ENCODE measurements at regions not wholly inside any gene's neighbourhood (a gene's known extent, or its start where the extent isn't known, plus 50 kb on each side); places are given as distances from the start of the nearest gene placed in this dataset.

DNA sequence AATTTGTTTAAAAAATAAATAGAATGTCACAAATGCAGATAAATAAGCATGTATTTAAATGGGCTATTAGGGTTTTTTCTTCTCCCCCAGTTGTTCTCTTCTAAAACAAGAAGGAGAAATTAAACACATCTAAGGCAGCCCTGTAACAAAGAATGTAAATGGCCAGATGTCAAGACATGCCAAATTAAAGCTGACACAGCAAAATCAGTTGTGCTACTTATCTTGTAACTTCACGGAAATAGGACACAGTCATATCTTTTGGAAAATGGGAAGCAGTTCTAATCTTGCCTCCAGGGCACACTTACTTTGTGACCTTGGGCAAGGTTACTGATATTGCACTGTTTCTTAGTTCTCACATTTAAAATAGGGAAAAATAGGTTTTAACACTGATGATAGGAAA, 200.1 kb upstream of the NRXN1 start:
- Histone ChIP-seq H3K4me3 (no peak overlapping the region), H3K27me3 (no peaks in the 10 kb centered on the region), H3K27ac (no peak overlapping the region), H3K36me3 (no peaks in the 10 kb centered on the region), H3K4me1 (no peaks in the 10 kb centered on the region), H3K9me3 (peaks cover 0 to 6% (median 0%) of the 10 kb centered on the region in 3 donors)
- 40 to 47% methylated on average over 1 of the region's 1 CpG for WGBS, 2 donors (ENCODE audit: low coverage in 1 of 2)
- no peak for TF ChIP-seq EP300 (IDR thresholded peaks at IDR 0.05)
- TF ChIP-seq, protein P1, sequence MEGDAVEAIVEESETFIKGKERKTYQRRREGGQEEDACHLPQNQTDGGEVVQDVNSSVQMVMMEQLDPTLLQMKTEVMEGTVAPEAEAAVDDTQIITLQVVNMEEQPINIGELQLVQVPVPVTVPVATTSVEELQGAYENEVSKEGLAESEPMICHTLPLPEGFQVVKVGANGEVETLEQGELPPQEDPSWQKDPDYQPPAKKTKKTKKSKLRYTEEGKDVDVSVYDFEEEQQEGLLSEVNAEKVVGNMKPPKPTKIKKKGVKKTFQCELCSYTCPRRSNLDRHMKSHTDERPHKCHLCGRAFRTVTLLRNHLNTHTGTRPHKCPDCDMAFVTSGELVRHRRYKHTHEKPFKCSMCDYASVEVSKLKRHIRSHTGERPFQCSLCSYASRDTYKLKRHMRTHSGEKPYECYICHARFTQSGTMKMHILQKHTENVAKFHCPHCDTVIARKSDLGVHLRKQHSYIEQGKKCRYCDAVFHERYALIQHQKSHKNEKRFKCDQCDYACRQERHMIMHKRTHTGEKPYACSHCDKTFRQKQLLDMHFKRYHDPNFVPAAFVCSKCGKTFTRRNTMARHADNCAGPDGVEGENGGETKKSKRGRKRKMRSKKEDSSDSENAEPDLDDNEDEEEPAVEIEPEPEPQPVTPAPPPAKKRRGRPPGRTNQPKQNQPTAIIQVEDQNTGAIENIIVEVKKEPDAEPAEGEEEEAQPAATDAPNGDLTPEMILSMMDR (IDR thresholded peaks at IDR 0.05) = no peak
- TF ChIP-seq POLR2AphosphoS5 (IDR thresholded peaks at IDR 0.05) = no peak
- no peak for TF ChIP-seq POLR2A (IDR thresholded peaks at IDR 0.05)
- ATAC-seq = no peak

DNA sequence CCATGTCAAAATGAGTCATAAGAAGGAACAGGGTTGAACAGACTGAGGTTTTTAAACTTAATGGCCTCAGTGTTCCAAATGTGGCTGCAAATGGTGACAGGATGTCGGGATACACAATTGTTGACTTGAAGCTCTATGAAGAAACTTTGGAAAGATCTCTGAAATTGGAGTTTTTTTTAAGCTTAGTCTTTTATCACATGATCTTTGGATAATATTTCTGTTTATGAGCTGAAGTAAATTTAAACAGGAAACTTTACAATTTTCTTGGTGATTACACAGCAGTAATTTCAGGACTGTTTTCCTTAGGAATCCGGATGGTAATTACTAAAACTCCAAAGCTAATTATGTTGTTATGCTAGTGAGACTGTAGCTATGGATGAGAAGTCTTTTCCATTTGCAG, 199.1 kb upstream of the NRXN1 start:
- no peak for ATAC-seq
- H3K27ac ChIP-seq = no peak overlapping the region
- no peaks in the 10 kb centered on the region for H3K36me3 ChIP-seq
- H3K4me3 ChIP-seq = no peak overlapping the region
- WGBS, 2 donors (ENCODE audit: low coverage in 1 of 2) = 55 to 90% methylated on average over 1 to 2 of the region's 2 CpGs
- TF ChIP-seq POLR2AphosphoS5 (IDR thresholded peaks at IDR 0.05) (no peak), EP300 (IDR thresholded peaks at IDR 0.05) (no peak), POLR2A (IDR thresholded peaks at IDR 0.05) (no peak)
- TF ChIP-seq, protein P1 (IDR thresholded peaks at IDR 0.05) = no peak
- H3K9me3 ChIP-seq = peaks cover 0 to 6% (median 0%) of the 10 kb centered on the region in 3 donors
- no peaks in the 10 kb centered on the region for H3K4me1 ChIP-seq
- no peaks in the 10 kb centered on the region for H3K27me3 ChIP-seq

DNA sequence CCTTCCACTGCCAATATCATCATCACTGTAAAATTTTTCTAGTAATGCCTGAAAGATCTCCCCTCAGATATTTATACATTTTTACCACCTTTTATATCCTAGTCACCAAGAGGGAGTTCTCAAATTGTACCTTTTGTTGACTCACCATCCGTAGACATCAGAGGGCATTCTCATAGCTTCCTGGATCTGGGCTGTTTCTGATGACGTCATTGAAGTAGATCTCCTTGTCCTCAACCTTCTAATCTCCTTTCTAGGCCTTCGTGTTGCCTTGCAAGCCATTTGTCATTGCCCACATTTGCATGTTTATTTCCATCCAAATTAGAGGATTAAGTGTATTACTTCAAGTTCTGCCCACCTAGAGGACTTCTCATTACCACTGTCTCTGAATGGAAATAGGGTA, 193.4 kb upstream of the NRXN1 start:
- H3K27ac ChIP-seq = no peak overlapping the region
- H3K4me3 ChIP-seq = no peak overlapping the region
- peaks cover 0 to 6% (median 0%) of the 10 kb centered on the region in 3 donors for H3K9me3 ChIP-seq
- no peaks in the 10 kb centered on the region for H3K27me3 ChIP-seq
- WGBS, 2 donors (ENCODE audit: low coverage in 1 of 2) = 60 to 72% methylated on average over 2 to 3 of the region's 3 CpGs
- H3K36me3 ChIP-seq = no peaks in the 10 kb centered on the region
- no peak for ATAC-seq
- TF ChIP-seq EP300 (IDR thresholded peaks at IDR 0.05) (no peak), POLR2A (IDR thresholded peaks at IDR 0.05) (no peak), POLR2AphosphoS5 (IDR thresholded peaks at IDR 0.05) (no peak)
- TF ChIP-seq, protein P1 (IDR thresholded peaks at IDR 0.05) = no peak
- no peaks in the 10 kb centered on the region for H3K4me1 ChIP-seq

- H3K4me1 ChIP-seq = no peaks in the 10 kb centered on the region
- TF ChIP-seq, protein P1 (IDR thresholded peaks at IDR 0.05) = no peak
- no peak for TF ChIP-seq POLR2A (IDR thresholded peaks at IDR 0.05)
- no peak for TF ChIP-seq POLR2AphosphoS5 (IDR thresholded peaks at IDR 0.05)
- no peaks in the 10 kb centered on the region for H3K27me3 ChIP-seq
- H3K27ac ChIP-seq = no peak overlapping the region
- H3K9me3 ChIP-seq = peaks cover 0 to 6% (median 0%) of the 10 kb centered on the region in 3 donors
- no peaks in the 10 kb centered on the region for H3K36me3 ChIP-seq
- no peak for ATAC-seq
- H3K4me3 ChIP-seq = no peak overlapping the region
Measured at GRCh38 chr2:51224790-51225189, 192.9 kb upstream of the NRXN1 start.

DNA sequence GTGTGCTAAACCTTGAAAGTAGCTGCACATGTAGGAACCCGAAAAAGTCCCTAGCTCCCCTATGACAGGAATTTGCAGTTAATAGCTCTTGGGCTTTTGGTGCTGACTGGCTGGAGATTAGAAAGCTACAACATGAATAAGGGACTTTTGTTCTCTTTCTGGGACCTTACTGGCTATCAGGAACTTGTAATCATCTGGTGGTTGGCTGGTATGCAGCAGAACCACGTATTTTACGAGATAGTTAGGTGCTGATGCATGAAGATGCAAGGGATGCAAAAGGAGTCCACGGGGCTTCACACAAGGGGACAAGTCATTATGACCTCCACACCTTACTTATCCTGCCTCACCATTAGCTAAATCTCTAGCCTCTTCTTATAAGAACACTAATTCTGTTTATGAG, 190.2 kb upstream of the NRXN1 start:
- no peak overlapping the region for H3K27ac ChIP-seq
- H3K36me3 ChIP-seq = no peaks in the 10 kb centered on the region
- no peak overlapping the region for H3K4me3 ChIP-seq
- 78 to 87% methylated on average over 4 of the region's 4 CpGs for WGBS, 2 donors (ENCODE audit: low coverage in 1 of 2)
- H3K4me1 ChIP-seq = no peaks in the 10 kb centered on the region
- no peak for TF ChIP-seq EP300 (IDR thresholded peaks at IDR 0.05)
- no peak for TF ChIP-seq POLR2A (IDR thresholded peaks at IDR 0.05)
- H3K27me3 ChIP-seq = no peaks in the 10 kb centered on the region
- H3K9me3 ChIP-seq = no peaks in the 10 kb centered on the region
- no peak for ATAC-seq

DNA sequence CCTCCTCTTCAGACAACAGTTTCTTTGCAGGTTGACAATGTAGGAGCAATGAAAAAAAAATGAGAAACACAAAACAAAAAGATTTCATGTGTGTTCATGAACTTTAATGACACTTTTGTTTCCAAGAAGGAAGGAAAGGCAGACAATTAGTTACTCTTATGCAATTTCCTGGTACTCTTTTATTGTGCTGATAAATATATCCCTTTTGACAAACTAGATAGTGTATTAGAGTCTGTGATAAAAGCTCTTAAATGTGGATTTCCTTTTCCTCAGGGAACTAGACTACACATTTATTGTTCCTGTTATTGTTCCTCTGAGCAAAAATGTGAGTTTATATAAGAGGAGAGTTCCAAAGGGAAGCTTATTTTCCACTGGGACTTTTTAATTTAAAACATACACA, 188.7 kb upstream of the NRXN1 start:
- no peak for TF ChIP-seq POLR2A (IDR thresholded peaks at IDR 0.05)
- TF ChIP-seq EP300 (IDR thresholded peaks at IDR 0.05) = no peak
- TF ChIP-seq, protein P1 (IDR thresholded peaks at IDR 0.05) = no peak
- no peak for TF ChIP-seq POLR2AphosphoS5 (IDR thresholded peaks at IDR 0.05)
- no peak overlapping the region for H3K27ac ChIP-seq
- H3K4me3 ChIP-seq = no peak overlapping the region
- no peak for ATAC-seq
- H3K36me3 ChIP-seq = no peaks in the 10 kb centered on the region
- H3K27me3 ChIP-seq = no peaks in the 10 kb centered on the region
- no peaks in the 10 kb centered on the region for H3K9me3 ChIP-seq
- no peaks in the 10 kb centered on the region for H3K4me1 ChIP-seq
